PFSK-1 (cell line): ENCODE measurements at regions not wholly inside any gene's neighbourhood (a gene's known extent, or its start where the extent isn't known, plus 50 kb on each side); places are given as distances from the start of the nearest gene placed in this dataset.

Experiments
- POLR2AphosphoS5 ChIP-seq: IDR thresholded peaks from 2 replicates; pipeline ENCODE4 v1.6.1; 2012; ENCODE audit warnings: low read depth, mild to moderate bottlenecking, control low read depth, low read length, moderate library complexity
- SIN3A ChIP-seq: IDR thresholded peaks from 2 replicates; pipeline ENCODE4 v1.6.1; 2012; ENCODE audit warnings: mild to moderate bottlenecking, low read length, moderate library complexity, borderline replicate concordance; ENCODE audit not compliant: insufficient read depth
- TAF1 ChIP-seq: IDR thresholded peaks from 2 replicates; pipeline ENCODE4 v1.6.1; 2012; ENCODE audit warnings: low read length, control low read depth, borderline replicate concordance; ENCODE audit not compliant: insufficient read depth
- TF ChIP-seq, protein P1 (sequence below), 2 experiments: IDR thresholded peaks; 2 replicates each; pipeline versions ENCODE4 v1.6.1 to v1.8.0; 2011 to 2012; ENCODE audit warnings: low read depth in 2 of 2, low read length in 2 of 2, control low read depth in 1 of 2, inconsistent platforms in 1 of 2, mild to moderate bottlenecking in 1 of 2, moderate library complexity in 1 of 2; ENCODE audit not compliant: insufficient read depth in 1 of 2

- TF ChIP-seq TAF1: no peak
- TF ChIP-seq, protein P1, sequence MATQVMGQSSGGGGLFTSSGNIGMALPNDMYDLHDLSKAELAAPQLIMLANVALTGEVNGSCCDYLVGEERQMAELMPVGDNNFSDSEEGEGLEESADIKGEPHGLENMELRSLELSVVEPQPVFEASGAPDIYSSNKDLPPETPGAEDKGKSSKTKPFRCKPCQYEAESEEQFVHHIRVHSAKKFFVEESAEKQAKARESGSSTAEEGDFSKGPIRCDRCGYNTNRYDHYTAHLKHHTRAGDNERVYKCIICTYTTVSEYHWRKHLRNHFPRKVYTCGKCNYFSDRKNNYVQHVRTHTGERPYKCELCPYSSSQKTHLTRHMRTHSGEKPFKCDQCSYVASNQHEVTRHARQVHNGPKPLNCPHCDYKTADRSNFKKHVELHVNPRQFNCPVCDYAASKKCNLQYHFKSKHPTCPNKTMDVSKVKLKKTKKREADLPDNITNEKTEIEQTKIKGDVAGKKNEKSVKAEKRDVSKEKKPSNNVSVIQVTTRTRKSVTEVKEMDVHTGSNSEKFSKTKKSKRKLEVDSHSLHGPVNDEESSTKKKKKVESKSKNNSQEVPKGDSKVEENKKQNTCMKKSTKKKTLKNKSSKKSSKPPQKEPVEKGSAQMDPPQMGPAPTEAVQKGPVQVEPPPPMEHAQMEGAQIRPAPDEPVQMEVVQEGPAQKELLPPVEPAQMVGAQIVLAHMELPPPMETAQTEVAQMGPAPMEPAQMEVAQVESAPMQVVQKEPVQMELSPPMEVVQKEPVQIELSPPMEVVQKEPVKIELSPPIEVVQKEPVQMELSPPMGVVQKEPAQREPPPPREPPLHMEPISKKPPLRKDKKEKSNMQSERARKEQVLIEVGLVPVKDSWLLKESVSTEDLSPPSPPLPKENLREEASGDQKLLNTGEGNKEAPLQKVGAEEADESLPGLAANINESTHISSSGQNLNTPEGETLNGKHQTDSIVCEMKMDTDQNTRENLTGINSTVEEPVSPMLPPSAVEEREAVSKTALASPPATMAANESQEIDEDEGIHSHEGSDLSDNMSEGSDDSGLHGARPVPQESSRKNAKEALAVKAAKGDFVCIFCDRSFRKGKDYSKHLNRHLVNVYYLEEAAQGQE (IDR thresholded peaks at IDR 0.05; ENCODE audit: insufficient read depth in 1 of 2, low read depth in 2 of 2, low read length in 2 of 2): no peak
- no peak for TF ChIP-seq SIN3A
- TF ChIP-seq POLR2AphosphoS5: no peak
Observed at GRCh38 chr1:112317140-112317539, 78.9 kb upstream of the CTTNBP2NL start.
